ENCODE measurements at regions not wholly inside any gene's neighbourhood (a gene's known extent, or its start where the extent isn't known, plus 50 kb on each side); places are given as distances from the start of the nearest gene placed in this dataset.
"Not testable (repeated sequence)": the region's sequence is repeated elsewhere in the genome, so short reads cannot be mapped to it uniquely, and the experiment has no call there.

- no peak for DNase-seq
These were observed 73.2 kb downstream of the MTNR1A start for GRCh38 chr4:186481998-186482790.

DNA sequence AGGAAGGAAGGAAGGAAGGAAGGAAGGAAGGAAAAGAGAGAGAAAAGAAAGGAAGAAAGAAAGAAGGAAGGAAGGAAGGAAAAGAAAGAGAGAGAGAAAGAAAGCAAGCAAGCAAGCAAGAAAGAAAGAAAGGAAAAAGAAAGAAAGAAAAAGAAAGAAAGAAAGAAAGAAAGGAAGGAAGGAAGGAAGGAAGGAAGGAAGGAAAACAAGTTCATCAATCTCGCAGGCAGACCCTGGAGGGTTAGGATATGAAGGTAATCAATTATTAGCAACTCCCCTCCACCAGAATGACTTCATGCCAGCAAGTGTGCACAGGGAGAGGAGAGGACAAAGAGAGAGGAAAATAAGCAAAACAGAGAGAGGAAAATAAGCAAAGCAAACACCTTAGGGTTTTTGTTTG lies 80.2 kb downstream of the MTNR1A start:
- DNase-seq: no peak

DNA sequence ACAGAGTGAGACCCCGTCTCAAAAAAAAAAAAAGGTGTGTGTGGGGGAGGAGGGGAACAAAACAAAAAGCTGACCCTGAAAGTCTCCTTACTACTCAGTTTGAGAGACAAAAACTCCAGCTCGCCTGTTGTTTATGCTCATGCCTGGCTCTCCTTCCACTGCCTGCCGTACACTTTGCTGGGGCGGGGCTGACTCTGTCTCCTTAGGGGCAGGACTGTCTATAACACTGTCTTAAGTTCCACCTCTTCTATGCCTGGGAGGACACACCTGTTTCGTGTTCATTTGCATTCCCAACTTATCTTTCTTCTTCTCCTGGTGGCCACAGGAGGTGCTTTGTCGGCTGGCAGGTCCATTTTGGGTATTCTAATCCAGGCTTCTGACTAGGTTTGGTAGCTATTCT lies 81.4 kb downstream of the MTNR1A start:
- no peak for DNase-seq

DNA sequence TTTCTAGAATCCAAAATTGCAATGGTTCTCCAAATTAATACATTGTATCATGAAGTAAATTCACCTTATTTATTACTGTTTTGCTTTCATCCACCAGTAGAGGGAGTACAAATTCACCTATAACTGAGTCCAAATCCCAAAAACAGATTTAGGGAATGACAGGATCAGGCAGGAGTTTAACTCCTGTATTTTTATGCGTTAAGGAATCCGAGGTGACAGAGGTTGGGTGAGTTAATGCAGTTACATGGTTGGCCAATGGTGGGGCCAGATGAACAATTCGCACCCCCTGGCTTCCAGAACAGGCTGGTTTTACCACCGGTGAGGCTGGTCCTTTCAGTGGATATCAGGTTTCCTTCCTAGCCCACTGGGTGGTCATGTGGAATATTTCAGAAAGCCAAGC lies 82.4 kb downstream of the MTNR1A start:
- peak; percentile 1 for DNase-seq

GRCh38 chr4:186471441-186471840 lies 83.9 kb downstream of the MTNR1A start:
- DNase-seq: no peak

DNA sequence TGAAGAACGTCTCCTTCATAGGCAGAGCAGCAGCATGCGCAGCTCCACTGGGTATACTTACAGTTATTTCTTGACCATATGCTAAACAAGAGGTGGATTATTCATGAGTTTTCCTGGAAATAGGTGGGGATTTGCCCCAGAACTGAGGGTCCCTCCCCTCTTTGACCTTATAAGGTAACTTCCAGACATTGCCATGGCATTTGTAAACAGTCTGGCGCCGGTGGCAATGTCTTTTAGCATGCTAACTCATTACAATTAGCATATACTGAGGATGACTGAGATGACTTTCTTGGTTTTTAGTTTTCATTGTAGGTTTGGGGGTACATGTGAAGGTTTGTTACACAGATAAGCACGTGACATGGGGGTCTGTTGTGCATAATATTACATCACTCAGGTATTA lies 97.3 kb downstream of the MTNR1A start:
- DNase-seq: no peak

DNA sequence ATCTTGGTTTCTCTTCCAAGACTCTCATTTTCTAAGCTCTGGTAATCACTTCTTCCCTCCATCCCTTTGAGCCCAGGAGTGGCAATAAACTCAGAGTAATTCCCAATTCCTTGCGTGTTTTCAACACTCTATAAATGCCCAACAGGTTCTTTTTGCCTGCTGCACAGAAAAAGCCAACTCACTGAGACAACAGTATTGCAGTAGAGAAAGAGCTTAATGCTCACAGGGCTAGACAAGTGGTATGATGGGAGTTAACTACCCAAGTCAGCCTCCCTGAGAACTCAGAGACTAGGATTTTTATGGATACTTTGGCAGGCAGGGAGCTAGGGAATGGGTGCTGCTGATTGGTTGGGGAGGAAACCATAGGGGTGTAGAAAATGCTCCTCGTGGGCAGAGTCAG lies 103.4 kb downstream of the MTNR1A start:
- DNase-seq: no peak

- no peak for DNase-seq
These were observed 105.4 kb downstream of the MTNR1A start for GRCh38 chr4:186449954-186450353.

DNA sequence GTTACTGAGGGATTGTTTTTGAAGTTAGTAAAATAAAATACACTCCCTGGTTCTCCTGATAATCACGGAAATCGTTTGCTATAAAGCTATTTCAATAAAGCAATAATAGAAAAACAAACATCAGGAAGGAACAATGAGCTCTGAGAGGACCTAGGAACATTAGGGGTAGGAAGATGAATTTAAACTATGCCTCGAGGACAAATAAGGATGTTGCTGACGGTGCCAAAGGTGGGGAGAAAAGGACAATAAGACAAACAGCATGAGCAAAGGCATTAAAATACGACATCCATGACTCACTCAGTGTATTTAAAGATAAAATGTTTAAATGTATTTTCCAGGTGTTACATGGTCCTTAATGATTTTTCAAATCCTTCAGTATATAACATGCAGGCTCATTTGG lies 110.3 kb downstream of the MTNR1A start:
- no peak for DNase-seq

GRCh38 chr4:186441502-186441901 lies 113.9 kb downstream of the MTNR1A start:
- DNase-seq: no peak

DNA sequence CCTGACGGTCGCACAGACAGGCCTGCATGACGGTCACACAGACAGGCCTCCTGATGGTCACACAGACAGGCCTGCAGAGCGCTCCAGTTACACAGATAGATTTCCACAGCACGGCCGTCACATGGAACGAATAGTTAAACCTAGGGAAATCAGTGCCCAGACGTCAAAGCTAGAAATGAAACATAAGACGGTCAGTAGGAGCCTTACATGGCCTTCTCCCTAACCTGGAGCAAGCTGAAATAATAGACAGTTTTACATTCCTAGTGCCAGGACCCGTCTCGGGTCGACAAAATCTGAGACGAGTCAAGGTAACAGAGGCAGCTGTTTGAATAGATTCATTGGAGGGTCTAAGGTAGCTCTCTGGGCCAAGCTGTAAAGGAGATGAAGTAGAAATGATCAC lies 126.9 kb downstream of the MTNR1A start:
- DNase-seq: no peak

- DNase-seq: no peak
These were observed 130.6 kb downstream of the MTNR1A start for GRCh38 chr4:186424745-186425144.

GRCh38 chr4:186422296-186422695 lies 133.1 kb downstream of the MTNR1A start:
- DNase-seq: no peak

GRCh38 chr4:186416451-186417060 lies 138.8 kb downstream of the MTNR1A start:
- no peak for DNase-seq

DNA sequence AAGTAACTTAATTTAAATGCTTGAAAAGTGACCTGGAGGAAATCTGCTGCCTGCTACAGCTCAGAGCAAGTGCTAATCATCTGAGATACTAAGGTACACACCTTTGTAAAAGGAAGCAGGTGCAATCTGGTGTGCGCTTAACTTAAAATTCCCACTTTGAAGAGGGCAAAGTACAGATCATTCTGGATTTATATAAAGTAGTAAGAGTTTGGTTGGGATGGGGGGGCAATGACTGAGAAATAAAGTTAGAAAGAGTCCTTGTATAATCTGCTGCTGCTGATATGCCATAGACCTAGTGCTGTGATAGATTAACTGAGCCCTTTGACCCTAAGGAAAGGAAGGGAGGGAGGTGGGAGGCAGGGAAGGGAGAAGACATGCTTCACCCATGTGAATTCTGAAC lies 141.0 kb downstream of the MTNR1A start:
- no peak for DNase-seq

GRCh38 chr4:186405957-186406356 lies 140.0 kb downstream of the F11 start:
- DNase-seq: no peak

- DNase-seq: no peak
These were observed 138.7 kb downstream of the F11 start for GRCh38 chr4:186404562-186405134.

DNA sequence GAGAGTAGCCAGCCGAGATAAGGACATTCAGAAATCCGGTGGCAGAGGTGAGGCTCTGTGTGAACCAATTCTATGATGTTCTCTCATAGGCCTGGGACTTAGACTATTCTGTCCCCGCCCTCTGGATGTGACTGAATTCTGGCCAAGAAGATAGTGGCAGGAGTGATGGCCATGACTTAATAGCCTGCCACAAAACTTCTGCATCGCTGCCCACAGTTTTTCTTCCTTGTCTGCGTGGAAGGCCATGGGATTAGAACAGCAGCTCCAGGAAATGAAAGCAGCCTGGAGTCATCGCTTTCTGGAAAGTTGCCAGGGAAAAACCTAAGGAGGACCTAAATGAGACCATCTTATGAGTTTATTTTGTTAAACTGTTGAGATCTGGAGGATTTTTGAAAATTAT lies 134.7 kb downstream of the F11 start:
- no peak for DNase-seq

- DNase-seq: no peak
These were observed 126.0 kb downstream of the F11 start for GRCh38 chr4:186392017-186392416.

- not testable (repeated sequence) for DNase-seq
These were observed 118.3 kb downstream of the F11 start for GRCh38 chr4:186384328-186384727.

- DNase-seq: no peak
These were observed 102.3 kb downstream of the F11 start for GRCh38 chr4:186368281-186368680.

GRCh38 chr4:186366326-186366725 lies 100.3 kb downstream of the F11 start:
- DNase-seq: no peak

- not testable (repeated sequence) for DNase-seq
These were observed 97.0 kb downstream of the F11 start for GRCh38 chr4:186363038-186363437.

DNA sequence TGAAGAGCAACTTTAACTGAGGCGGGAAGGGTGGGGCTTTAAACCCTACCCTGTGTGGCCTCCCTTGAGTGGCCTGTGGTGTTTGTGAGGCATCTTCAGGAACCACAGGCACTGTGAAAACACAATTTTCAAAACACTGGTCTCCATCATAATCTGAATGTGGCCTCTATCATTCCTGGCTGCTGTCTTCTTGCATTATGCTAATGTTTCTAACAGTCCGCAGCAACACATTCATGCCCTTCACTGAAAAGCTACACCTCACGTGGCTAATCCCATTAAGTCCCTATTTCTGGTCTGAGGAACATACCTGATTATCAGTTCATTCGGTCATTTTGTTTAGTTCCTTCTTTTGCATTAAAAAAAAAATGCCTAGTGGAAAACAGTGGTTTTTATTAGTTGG lies 94.6 kb downstream of the F11 start:
- DNase-seq: no peak

Data from COR-L47 (cell line).